Middle frontal gyrus (tissue), 1 donor: ENCODE measurements at regions not wholly inside any gene's neighbourhood (a gene's known extent, or its start where the extent isn't known, plus 50 kb on each side); places are given as distances from the start of the nearest gene placed in this dataset.

Experiments used
- DNase-seq: peaks from one replicate; pipeline ENCODE4 v3.0.0-alpha.2; 2015; ENCODE audit warnings: low spot score; ENCODE audit errors: extremely low spot score

- no peak for DNase-seq
Observed at GRCh38 chr2:240280621-240281020, 140.2 kb upstream of the OTOS start.

- no peak for DNase-seq
Observed at GRCh38 chr2:240284503-240285259, 144.2 kb upstream of the OTOS start.

- no peak for DNase-seq
Observed at GRCh38 chr2:240285725-240286124, 145.3 kb upstream of the OTOS start.

- DNase-seq: no peak
Observed at GRCh38 chr2:240286596-240286995, 146.1 kb upstream of the OTOS start.

- no peak for DNase-seq
Observed at GRCh38 chr2:240287011-240287410, 146.6 kb upstream of the OTOS start.

GRCh38 chr2:240287496-240288086 is 147.1 kb upstream of the OTOS start:
- no peak for DNase-seq

- DNase-seq: no peak
Observed at GRCh38 chr2:240288087-240288521, 147.4 kb upstream of the GPC1 start.

GRCh38 chr2:240289701-240290431 is 145.6 kb upstream of the GPC1 start:
- DNase-seq: no peak

GRCh38 chr2:240290432-240291336 is 144.8 kb upstream of the GPC1 start:
- DNase-seq: no peak

GRCh38 chr2:240291337-240292034 is 144.0 kb upstream of the GPC1 start:
- DNase-seq: no peak

GRCh38 chr2:240292035-240292574 is 143.4 kb upstream of the GPC1 start:
- DNase-seq: no peak

GRCh38 chr2:240292619-240293525 is 142.6 kb upstream of the GPC1 start:
- DNase-seq: no peak

GRCh38 chr2:240293557-240294461 is 141.7 kb upstream of the GPC1 start:
- DNase-seq: no peak

GRCh38 chr2:240294514-240294913 is 140.9 kb upstream of the GPC1 start:
- no peak for DNase-seq

GRCh38 chr2:240295256-240296103 is 140.0 kb upstream of the GPC1 start:
- no peak for DNase-seq

- no peak for DNase-seq
Observed at GRCh38 chr2:240296104-240296406, 139.4 kb upstream of the GPC1 start.

GRCh38 chr2:240296476-240297255 is 138.8 kb upstream of the GPC1 start:
- DNase-seq: no peak
